HFFc6 (cell line): ENCODE measurements at regions not wholly inside any gene's neighbourhood (a gene's known extent, or its start where the extent isn't known, plus 50 kb on each side); places are given as distances from the start of the nearest gene placed in this dataset.

ENCODE experiments used
- DNase-seq: peaks from one replicate; pipeline ENCODE4 v3.0.0-alpha.2; 2018
- H3K27ac Mint-ChIP-seq: 2 replicates; pipeline ENCODE4 v1.8.0; 2020; ENCODE audit warnings: mild to moderate bottlenecking, mixed read lengths
- H3K27me3 Mint-ChIP-seq: 2 replicates; pipeline ENCODE4 v1.8.0; 2021; ENCODE audit warnings: mild to moderate bottlenecking, moderate library complexity, mixed read lengths; ENCODE audit not compliant: insufficient read depth
- H3K36me3 Mint-ChIP-seq: 2 replicates; pipeline ENCODE4 v1.8.0; 2021; ENCODE audit warnings: low read depth, mixed read lengths
- H3K4me1 Mint-ChIP-seq: 2 replicates; pipeline ENCODE4 v1.8.0; 2020; ENCODE audit warnings: low read depth, mixed read lengths
- H3K4me3 Mint-ChIP-seq: 2 replicates; pipeline ENCODE4 v1.8.0; 2020; ENCODE audit warnings: mild to moderate bottlenecking, moderate library complexity, mixed read lengths
- H3K9me3 Mint-ChIP-seq: 2 replicates; pipeline ENCODE4 v1.8.0; 2020; ENCODE audit warnings: mild to moderate bottlenecking, mixed read lengths
- CTCF ChIP-seq: fragments of 200-600 bp; sonication (generic); IDR thresholded peaks from 2 replicates; pipeline ENCODE4 v1.5.0; 2021; ENCODE audit warnings: antibody characterized with exemption, mild to moderate bottlenecking

DNA sequence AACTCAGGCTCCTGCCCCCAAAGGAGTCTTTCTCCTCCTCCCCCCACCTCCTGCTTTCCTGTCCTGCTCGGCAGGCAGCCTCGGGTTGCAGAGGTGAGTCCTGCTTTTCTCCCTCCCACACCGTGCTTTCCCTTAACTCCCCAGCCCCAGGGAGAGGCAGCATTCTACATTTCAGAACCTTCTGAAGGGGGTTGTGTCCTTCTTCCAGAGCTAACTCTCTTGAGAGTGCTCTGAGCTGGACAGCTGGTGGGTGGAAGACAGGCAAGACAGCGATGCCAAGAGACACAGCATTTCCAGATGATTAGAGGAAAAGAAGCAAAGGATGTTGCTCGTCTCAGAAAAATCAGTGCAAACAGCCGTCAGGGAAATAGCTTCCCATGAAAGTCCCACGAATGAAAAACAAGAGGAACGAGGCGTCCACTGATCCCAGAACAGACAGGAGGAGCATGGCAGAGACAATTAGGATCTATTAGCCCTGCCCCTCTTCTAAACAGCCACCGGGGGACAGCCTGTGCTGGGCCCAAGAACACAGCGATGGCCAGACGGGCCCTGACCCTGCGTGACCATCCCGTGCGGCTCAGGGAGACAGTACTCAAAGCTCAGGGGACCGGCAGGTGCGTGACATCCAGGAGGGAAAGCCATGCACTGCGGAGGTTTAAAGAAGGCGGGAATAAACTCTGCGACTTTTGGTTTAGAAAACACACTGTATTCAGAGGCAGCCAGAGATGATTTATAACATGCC is 216.5 kb upstream of the RTL1 start:
- no peaks in the 10 kb centered on the region for H3K36me3 Mint-ChIP-seq
- H3K27ac Mint-ChIP-seq = no peak overlapping the region
- peaks cover 6% of the 10 kb centered on the region; the same call in 1 of the 2 replicates for H3K4me1 Mint-ChIP-seq
- H3K4me3 Mint-ChIP-seq = no peak overlapping the region
- no peak for DNase-seq
- H3K9me3 Mint-ChIP-seq = no peaks in the 10 kb centered on the region
- TF ChIP-seq CTCF = no peak
- peaks cover 53% of the 10 kb centered on the region for H3K27me3 Mint-ChIP-seq

- no peak overlapping the region for H3K27ac Mint-ChIP-seq
- no peak overlapping the region for H3K4me3 Mint-ChIP-seq
- DNase-seq = no peak
- no peaks in the 10 kb centered on the region for H3K36me3 Mint-ChIP-seq
- no peak for TF ChIP-seq CTCF
- peaks cover 48% of the 10 kb centered on the region for H3K27me3 Mint-ChIP-seq
- no peaks in the 10 kb centered on the region for H3K9me3 Mint-ChIP-seq
- peaks cover 6% of the 10 kb centered on the region; the same call in 1 of the 2 replicates for H3K4me1 Mint-ChIP-seq
These were observed 217.4 kb upstream of the RTL1 start for GRCh38 chr14:101120641-101121507.

GRCh38 chr14:101121508-101122139 is 218.1 kb upstream of the RTL1 start:
- Mint-ChIP-seq H3K27ac (no peak overlapping the region), H3K9me3 (no peaks in the 10 kb centered on the region), H3K4me1 (peaks cover 6% of the 10 kb centered on the region; the same call in 1 of the 2 replicates), H3K36me3 (no peaks in the 10 kb centered on the region), H3K27me3 (peaks cover 45% of the 10 kb centered on the region), H3K4me3 (no peak overlapping the region)
- no peak for DNase-seq
- TF ChIP-seq CTCF = no peak

- Mint-ChIP-seq H3K27me3 (peaks cover 51% of the 10 kb centered on the region), H3K4me1 (peaks cover 6% of the 10 kb centered on the region; the same call in 1 of the 2 replicates), H3K4me3 (no peak overlapping the region), H3K27ac (no peak overlapping the region), H3K9me3 (no peaks in the 10 kb centered on the region; the same call in 1 of the 2 replicates), H3K36me3 (no peaks in the 10 kb centered on the region)
- no peak for TF ChIP-seq CTCF
- DNase-seq = no peak
These were observed 219.0 kb upstream of the RTL1 start for GRCh38 chr14:101122237-101123141.
